PC-3 (cell line): ENCODE measurements at regions not wholly inside any gene's neighbourhood (a gene's known extent, or its start where the extent isn't known, plus 50 kb on each side); places are given as distances from the start of the nearest gene placed in this dataset.
A peak's percentile ranks its signal among the peaks of the same experiment; 100 is the strongest.

Experiments
- ATAC-seq: fragments of 200-7000 bp; cut with Tn5 transposase; 2 replicates; pipeline ENCODE4 v1.9.1; 2020; ENCODE audit warnings: mild to moderate bottlenecking, moderate library complexity
- BruUV-seq: library from RNA; stranded (reverse); fragments of 400-500 nt; replicated peaks from 2 replicates; lab custom pipeline; 2021; lab: Mats Ljungman, UMichigan
- CTCF ChIA-PET: fragments of 300-600 bp; sonication (Branson Sonifier 250); formaldehyde crosslinking; loops from one replicate; lab custom pipeline; 2022; ENCODE audit warnings: antibody characterized with exemption; lab: Charles Lee
- POLR2A ChIA-PET: fragments of 300-600 bp; sonication (Branson Sonifier 250); formaldehyde crosslinking; loops from one replicate; lab custom pipeline; 2022; ENCODE audit warnings: antibody characterized with exemption; ENCODE audit not compliant: unreplicated experiment; lab: Charles Lee
- DNase-seq: peaks from one replicate; pipeline ENCODE4 v3.0.0-alpha.2; 2015
- H2AFZ ChIP-seq: fragments of 300-600 bp; sonication (generic); 2 replicates; pipeline ENCODE4 v1.6.0; 2016; ENCODE audit warnings: antibody characterized with exemption, low read length
- H3F3A ChIP-seq: fragments of 300-600 bp; sonication (generic); one replicate; pipeline ENCODE4 v1.6.0; 2017; ENCODE audit warnings: antibody characterized with exemption, low read length, control low read depth, mild to moderate bottlenecking; ENCODE audit not compliant: unreplicated experiment
- H3K27ac ChIP-seq: fragments of 300-600 bp; sonication (generic); 2 replicates; pipeline ENCODE4 v1.5.1; 2016; ENCODE audit warnings: mild to moderate bottlenecking, low read length
- H3K27me3 ChIP-seq: fragments of 300-600 bp; sonication (generic); 2 replicates; pipeline ENCODE4 v1.6.1; 2016; ENCODE audit warnings: low read length, mixed read lengths
- H3K36me3 ChIP-seq: fragments of 300-600 bp; sonication (generic); 2 replicates; pipeline ENCODE4 v1.6.1; 2016; ENCODE audit warnings: low read depth, mixed run types, low read length, mixed read lengths
- H3K4me1 ChIP-seq: fragments of 300-600 bp; sonication (generic); 2 replicates; pipeline ENCODE4 v1.5.1; 2016; ENCODE audit warnings: low read length; ENCODE audit not compliant: insufficient read depth
- H3K4me2 ChIP-seq: fragments of 300-600 bp; sonication (generic); 2 replicates; pipeline ENCODE4 v1.6.0; 2016; ENCODE audit warnings: low read length
- H3K4me3 ChIP-seq: fragments of 300-600 bp; sonication (generic); 2 replicates; pipeline ENCODE4 v1.5.1; 2016; ENCODE audit warnings: mild to moderate bottlenecking, low read length, mixed read lengths
- H3K79me2 ChIP-seq: fragments of 300-600 bp; sonication (generic); 2 replicates; pipeline ENCODE4 v1.6.1; 2017; ENCODE audit warnings: low read length, mixed read lengths
- H3K9ac ChIP-seq: fragments of 300-600 bp; sonication (generic); 2 replicates; pipeline ENCODE4 v1.6.0; 2016; ENCODE audit warnings: mild to moderate bottlenecking, low read length
- H3K9me2 ChIP-seq: fragments of 300-600 bp; sonication (generic); replicated peaks from 2 replicates; pipeline ENCODE4 v1.6.1; 2016; ENCODE audit warnings: mixed run types, low read length, mixed read lengths
- H3K9me3 ChIP-seq: fragments of 300-600 bp; sonication (generic); 2 replicates; pipeline ENCODE4 v1.6.1; 2016; ENCODE audit warnings: low read length, mixed read lengths
- H4K20me1 ChIP-seq: fragments of 300-600 bp; sonication (generic); 2 replicates; pipeline ENCODE4 v1.6.1; 2016; ENCODE audit warnings: low read length, mixed read lengths
- CTCF ChIP-seq: fragments of 300-600 bp; sonication (generic); conservative IDR thresholded peaks from 2 replicates; pipeline ENCODE4 v1.5.1; 2017; ENCODE audit warnings: antibody characterized with exemption, low read depth, mild to moderate bottlenecking, low read length
- EZH2 ChIP-seq: fragments of 300-600 bp; sonication (generic); IDR thresholded peaks from one replicate; pipeline ENCODE4 v1.6.1; 2017; ENCODE audit warnings: antibody characterized with exemption, mild to moderate bottlenecking, low read length; ENCODE audit not compliant: unreplicated experiment
- EZH2phosphoT487 ChIP-seq: fragments of 300-600 bp; sonication (generic); IDR thresholded peaks from 2 replicates; pipeline ENCODE4 v1.6.1; 2018; ENCODE audit warnings: mild to moderate bottlenecking, antibody characterized with exemption, low read length, borderline replicate concordance
- intact Hi-C: fragments of 100-400 bp; cut with micrococcal nuclease; formaldehyde crosslinking; loops from 2 replicates; pipeline ENCODE4 v1.9.0; 2023

- H3K9me2 ChIP-seq, result no peaks in the 10 kb centered on the region
- POLR2A ChIA-PET, result no interaction called here
- H3K27me3 ChIP-seq, result no peaks in the 10 kb centered on the region
- no peaks in the 10 kb centered on the region for H3F3A ChIP-seq
- no peaks in the 10 kb centered on the region for H4K20me1 ChIP-seq
- no peak overlapping the region for H3K4me3 ChIP-seq
- peaks cover 27% of the 10 kb centered on the region for H3K4me1 ChIP-seq
- H3K27ac ChIP-seq, result 0 out of 2 replicates have a peak overlapping the region, but pooled peaks have one; percentile 10
- peak; percentile 34 for ATAC-seq
- H3K79me2 ChIP-seq, result no peaks in the 10 kb centered on the region
- H3K4me2 ChIP-seq, result no peak overlapping the region
- peak overlapping the region; percentile 43; the same call in 1 of the 2 replicates for H2AFZ ChIP-seq
- H3K9me3 ChIP-seq, result no peaks in the 10 kb centered on the region
- no peak for DNase-seq
- CTCF ChIA-PET, result no interaction called here
- intact Hi-C loops, result loop anchor here (5.0 kb wide), 1 partner anchor 169 kb away; no protein-coding TSS in a partner anchor
- no peak overlapping the region for H3K9ac ChIP-seq
- no TSS peak for BruUV-seq
- TF ChIP-seq EZH2, result no peak
- TF ChIP-seq CTCF, result no peak
- H3K36me3 ChIP-seq, result no peaks in the 10 kb centered on the region
These were observed 768.8 kb downstream of the RNF144A start for GRCh38 chr2:7686016-7686385.

DNA sequence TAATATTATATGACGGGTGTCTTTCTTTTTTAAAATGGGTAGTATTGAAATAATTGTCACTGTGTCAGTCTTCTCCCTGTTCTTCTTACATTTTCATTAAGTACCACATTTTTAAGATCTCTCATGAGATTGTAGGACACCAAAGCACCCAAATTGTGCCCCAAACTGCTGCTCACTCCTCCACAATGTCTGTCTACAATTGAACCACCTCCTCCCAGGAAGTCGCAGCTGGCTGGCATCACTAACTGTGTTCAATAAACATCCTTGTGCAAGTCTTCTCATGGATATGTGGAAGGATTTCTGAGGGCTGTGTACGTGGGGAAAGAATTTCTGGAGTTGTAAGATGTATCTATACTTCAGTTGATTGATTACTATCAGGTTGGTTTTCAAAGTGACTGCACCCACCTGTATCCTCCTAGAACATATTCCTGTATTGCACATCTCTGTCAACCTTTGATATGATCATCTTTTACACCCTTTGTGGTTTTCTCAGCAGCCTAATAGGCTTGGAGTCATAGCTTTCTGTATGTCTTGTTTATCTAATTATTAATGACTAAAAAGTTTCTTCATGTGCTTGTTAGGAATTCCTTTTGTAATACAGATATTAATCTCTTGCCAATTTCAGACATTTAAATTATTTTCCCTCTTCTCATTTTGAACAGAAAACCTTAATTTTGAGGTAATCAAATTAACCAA, 774.9 kb downstream of the RNF144A start:
- no peaks in the 10 kb centered on the region for H3K9me2 ChIP-seq
- peak overlapping the region; percentile 7; the same call in 1 of the 2 replicates for H3K4me2 ChIP-seq
- H3K9me3 ChIP-seq, result no peaks in the 10 kb centered on the region
- no peak overlapping the region for H3K9ac ChIP-seq
- H2AFZ ChIP-seq, result peak overlapping the region; percentile 39
- H3K4me3 ChIP-seq, result no peak overlapping the region
- ChIA-PET POLR2A (no interaction called here), CTCF (no interaction called here)
- no peaks in the 10 kb centered on the region for H3K36me3 ChIP-seq
- ATAC-seq (peak; percentile 41; the same call in 1 of the 2 replicates), DNase-seq (peak; percentile 51)
- BruUV-seq, result no TSS peak
- H3K4me1 ChIP-seq, result peaks cover 25% of the 10 kb centered on the region
- no peaks in the 10 kb centered on the region for H4K20me1 ChIP-seq
- no peak for TF ChIP-seq EZH2
- no peaks in the 10 kb centered on the region for H3K79me2 ChIP-seq
- H3F3A ChIP-seq, result no peaks in the 10 kb centered on the region
- intact Hi-C loops, result no loop called here
- H3K27ac ChIP-seq, result peak overlapping the region; percentile 46
- no peaks in the 10 kb centered on the region for H3K27me3 ChIP-seq

DNA sequence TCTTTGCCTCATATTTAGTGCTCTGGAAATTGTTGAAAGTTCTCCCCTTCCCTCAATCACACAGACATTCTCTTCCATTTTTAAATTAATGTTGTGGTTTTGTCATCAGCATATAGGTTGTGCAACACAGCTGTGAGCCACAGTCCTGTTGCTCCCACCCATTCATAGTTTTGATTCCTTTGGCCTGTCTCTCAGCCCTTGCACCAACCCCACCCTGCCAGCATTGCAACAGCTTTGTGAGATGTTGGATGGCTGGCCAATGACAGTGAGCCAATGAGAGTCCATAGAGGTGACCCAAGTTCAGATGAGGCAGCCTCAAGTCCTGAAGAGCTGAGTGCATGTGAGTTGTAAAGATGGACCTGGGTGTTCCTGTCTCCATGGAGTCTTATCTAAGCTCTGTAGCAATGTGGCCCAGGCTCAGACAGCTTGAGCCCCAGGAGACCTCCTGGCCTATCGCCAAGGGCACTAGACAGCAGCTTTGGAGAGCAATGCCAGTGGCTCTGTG, 775.5 kb downstream of the RNF144A start:
- no TSS peak for BruUV-seq
- no peaks in the 10 kb centered on the region for H4K20me1 ChIP-seq
- no peaks in the 10 kb centered on the region for H3K27me3 ChIP-seq
- ATAC-seq, result no peak
- H2AFZ ChIP-seq, result no peak overlapping the region
- H3K4me2 ChIP-seq, result peak overlapping the region; percentile 7; the same call in 1 of the 2 replicates
- no peak overlapping the region for H3K4me3 ChIP-seq
- H3K9me3 ChIP-seq, result no peaks in the 10 kb centered on the region
- intact Hi-C loops, result no loop called here
- peak; percentile 60 for DNase-seq
- H3K9ac ChIP-seq, result no peak overlapping the region
- H3F3A ChIP-seq, result no peaks in the 10 kb centered on the region
- no peak for TF ChIP-seq CTCF
- no peak for TF ChIP-seq EZH2
- TF ChIP-seq EZH2phosphoT487, result no peak
- ChIA-PET POLR2A (no interaction called here), CTCF (no interaction called here)
- H3K9me2 ChIP-seq, result no peaks in the 10 kb centered on the region
- H3K27ac ChIP-seq, result peak overlapping the region; percentile 46
- H3K36me3 ChIP-seq, result no peaks in the 10 kb centered on the region
- H3K4me1 ChIP-seq, result peaks cover 24% of the 10 kb centered on the region
- H3K79me2 ChIP-seq, result no peaks in the 10 kb centered on the region
